ENCODE measurements at regions not wholly inside any gene's neighbourhood (a gene's known extent, or its start where the extent isn't known, plus 50 kb on each side); places are given as distances from the start of the nearest gene placed in this dataset.

GRCh38 chr13:33644581-33645543, 173.1 kb upstream of the RFC3 start:
- Histone ChIP-seq H3K27me3 (ENCODE audit: control insufficient read depth, insufficient read depth, low read length, poor library complexity, severe bottlenecking) (no peaks in the 10 kb centered on the region), H3K9me3 (ENCODE audit: control insufficient read depth, low read length) (no peaks in the 10 kb centered on the region), H3K4me1 (ENCODE audit: control insufficient read depth, insufficient read depth, low read length) (peaks cover 9% of the 10 kb centered on the region), H3K4me3 (ENCODE audit: insufficient read depth, low read depth, low read length) (no peak overlapping the region), H3K27ac (ENCODE audit: insufficient read depth, low read depth, low read length, poor library complexity, severe bottlenecking) (no peak overlapping the region), H3K36me3 (ENCODE audit: control insufficient read depth, insufficient read depth, low read length) (no peaks in the 10 kb centered on the region)
- WGBS, 2 experiments, result 90 to 91% methylated on average over 8 of the region's 8 CpGs

- Histone ChIP-seq H3K4me1 (ENCODE audit: control insufficient read depth, insufficient read depth, low read length) (peaks cover 9% of the 10 kb centered on the region), H3K9me3 (ENCODE audit: control insufficient read depth, low read length) (no peaks in the 10 kb centered on the region), H3K27ac (ENCODE audit: insufficient read depth, low read depth, low read length, poor library complexity, severe bottlenecking) (no peak overlapping the region), H3K4me3 (ENCODE audit: insufficient read depth, low read depth, low read length) (no peak overlapping the region), H3K36me3 (ENCODE audit: control insufficient read depth, insufficient read depth, low read length) (no peaks in the 10 kb centered on the region), H3K27me3 (ENCODE audit: control insufficient read depth, insufficient read depth, low read length, poor library complexity, severe bottlenecking) (no peaks in the 10 kb centered on the region)
- WGBS, 2 experiments, result 93 to 94% methylated on average over 10 of the region's 10 CpGs
These were observed 172.1 kb upstream of the RFC3 start for GRCh38 chr13:33645591-33646554.

GRCh38 chr13:33649212-33649878, 168.6 kb upstream of the RFC3 start:
- Histone ChIP-seq H3K4me3 (ENCODE audit: insufficient read depth, low read depth, low read length) (no peak overlapping the region), H3K27me3 (ENCODE audit: control insufficient read depth, insufficient read depth, low read length, poor library complexity, severe bottlenecking) (no peaks in the 10 kb centered on the region), H3K36me3 (ENCODE audit: control insufficient read depth, insufficient read depth, low read length) (no peaks in the 10 kb centered on the region), H3K9me3 (ENCODE audit: control insufficient read depth, low read length) (no peaks in the 10 kb centered on the region), H3K27ac (ENCODE audit: insufficient read depth, low read depth, low read length, poor library complexity, severe bottlenecking) (no peak overlapping the region), H3K4me1 (ENCODE audit: control insufficient read depth, insufficient read depth, low read length) (no peaks in the 10 kb centered on the region)
- 96 to 97% methylated on average over 3 to 5 of the region's 5 CpGs for WGBS, 2 experiments

- H3K4me1 ChIP-seq (ENCODE audit: control insufficient read depth, insufficient read depth, low read length), result no peaks in the 10 kb centered on the region
- 85 to 87% methylated on average over 3 of the region's 3 CpGs for WGBS, 2 experiments
- H3K9me3 ChIP-seq (ENCODE audit: control insufficient read depth, low read length), result no peaks in the 10 kb centered on the region
- H3K27ac ChIP-seq (ENCODE audit: insufficient read depth, low read depth, low read length, poor library complexity, severe bottlenecking), result no peak overlapping the region
- no peak overlapping the region for H3K4me3 ChIP-seq (ENCODE audit: insufficient read depth, low read depth, low read length)
- no peaks in the 10 kb centered on the region for H3K36me3 ChIP-seq (ENCODE audit: control insufficient read depth, insufficient read depth, low read length)
- no peaks in the 10 kb centered on the region for H3K27me3 ChIP-seq (ENCODE audit: control insufficient read depth, insufficient read depth, low read length, poor library complexity, severe bottlenecking)
These were observed 166.2 kb upstream of the RFC3 start for GRCh38 chr13:33651766-33652165.

GRCh38 chr13:33657274-33657673, 160.7 kb upstream of the RFC3 start:
- Histone ChIP-seq H3K4me1 (ENCODE audit: control insufficient read depth, insufficient read depth, low read length) (no peaks in the 10 kb centered on the region), H3K27me3 (ENCODE audit: control insufficient read depth, insufficient read depth, low read length, poor library complexity, severe bottlenecking) (no peaks in the 10 kb centered on the region), H3K27ac (ENCODE audit: insufficient read depth, low read depth, low read length, poor library complexity, severe bottlenecking) (no peak overlapping the region), H3K4me3 (ENCODE audit: insufficient read depth, low read depth, low read length) (no peak overlapping the region), H3K9me3 (ENCODE audit: control insufficient read depth, low read length) (no peaks in the 10 kb centered on the region), H3K36me3 (ENCODE audit: control insufficient read depth, insufficient read depth, low read length) (no peaks in the 10 kb centered on the region)
- 93 to 96% methylated on average over 2 of the region's 3 CpGs for WGBS, 2 experiments

GRCh38 chr13:33659466-33659865, 158.5 kb upstream of the RFC3 start:
- H3K27ac ChIP-seq (ENCODE audit: insufficient read depth, low read depth, low read length, poor library complexity, severe bottlenecking), result no peak overlapping the region
- H3K36me3 ChIP-seq (ENCODE audit: control insufficient read depth, insufficient read depth, low read length), result no peaks in the 10 kb centered on the region
- H3K27me3 ChIP-seq (ENCODE audit: control insufficient read depth, insufficient read depth, low read length, poor library complexity, severe bottlenecking), result no peaks in the 10 kb centered on the region
- H3K9me3 ChIP-seq (ENCODE audit: control insufficient read depth, low read length), result no peaks in the 10 kb centered on the region
- H3K4me3 ChIP-seq (ENCODE audit: insufficient read depth, low read depth, low read length), result no peak overlapping the region
- WGBS, 2 experiments, result 69 to 74% methylated on average over 4 of the region's 4 CpGs
- no peaks in the 10 kb centered on the region for H3K4me1 ChIP-seq (ENCODE audit: control insufficient read depth, insufficient read depth, low read length)

- no peak overlapping the region for H3K4me3 ChIP-seq (ENCODE audit: insufficient read depth, low read depth, low read length)
- H3K27me3 ChIP-seq (ENCODE audit: control insufficient read depth, insufficient read depth, low read length, poor library complexity, severe bottlenecking), result no peaks in the 10 kb centered on the region
- no peaks in the 10 kb centered on the region for H3K9me3 ChIP-seq (ENCODE audit: control insufficient read depth, low read length)
- no peaks in the 10 kb centered on the region for H3K4me1 ChIP-seq (ENCODE audit: control insufficient read depth, insufficient read depth, low read length)
- 95% methylated on average over 2 of the region's 2 CpGs; no CpG with 5 or more reads in 1 of the 2 experiments for WGBS, 2 experiments
- no peak overlapping the region for H3K27ac ChIP-seq (ENCODE audit: insufficient read depth, low read depth, low read length, poor library complexity, severe bottlenecking)
- H3K36me3 ChIP-seq (ENCODE audit: control insufficient read depth, insufficient read depth, low read length), result no peaks in the 10 kb centered on the region
These were observed 158.1 kb upstream of the RFC3 start for GRCh38 chr13:33659894-33660293.

- Histone ChIP-seq H3K9me3 (ENCODE audit: control insufficient read depth, low read length) (no peaks in the 10 kb centered on the region), H3K27ac (ENCODE audit: insufficient read depth, low read depth, low read length, poor library complexity, severe bottlenecking) (no peak overlapping the region), H3K36me3 (ENCODE audit: control insufficient read depth, insufficient read depth, low read length) (no peaks in the 10 kb centered on the region), H3K4me1 (ENCODE audit: control insufficient read depth, insufficient read depth, low read length) (no peaks in the 10 kb centered on the region), H3K27me3 (ENCODE audit: control insufficient read depth, insufficient read depth, low read length, poor library complexity, severe bottlenecking) (no peaks in the 10 kb centered on the region), H3K4me3 (ENCODE audit: insufficient read depth, low read depth, low read length) (no peak overlapping the region)
- 89 to 96% methylated on average over 4 of the region's 4 CpGs for WGBS, 2 experiments
These were observed 155.6 kb upstream of the RFC3 start for GRCh38 chr13:33662392-33662791.

GRCh38 chr13:33665626-33666175, 152.2 kb upstream of the RFC3 start:
- H3K27ac ChIP-seq (ENCODE audit: insufficient read depth, low read depth, low read length, poor library complexity, severe bottlenecking), result no peak overlapping the region
- WGBS, 2 experiments, result 89 to 96% methylated on average over 3 to 4 of the region's 4 CpGs
- no peaks in the 10 kb centered on the region for H3K27me3 ChIP-seq (ENCODE audit: control insufficient read depth, insufficient read depth, low read length, poor library complexity, severe bottlenecking)
- H3K4me1 ChIP-seq (ENCODE audit: control insufficient read depth, insufficient read depth, low read length), result no peaks in the 10 kb centered on the region
- no peaks in the 10 kb centered on the region for H3K36me3 ChIP-seq (ENCODE audit: control insufficient read depth, insufficient read depth, low read length)
- H3K4me3 ChIP-seq (ENCODE audit: insufficient read depth, low read depth, low read length), result no peak overlapping the region
- no peaks in the 10 kb centered on the region for H3K9me3 ChIP-seq (ENCODE audit: control insufficient read depth, low read length)
